ENCODE measurements at regions not wholly inside any gene's neighbourhood (a gene's known extent, or its start where the extent isn't known, plus 50 kb on each side); places are given as distances from the start of the nearest gene placed in this dataset.

- no peak for TF ChIP-seq CTCF (conservative IDR thresholded peaks at IDR 0.05; ENCODE audit: control insufficient read depth, insufficient read depth, low read depth, low read length)
- no peak for DNase-seq (ENCODE audit: low read depth)
- no peak overlapping the region for H3K4me3 ChIP-seq (ENCODE audit: control insufficient read depth, low read depth, low read length)
Measured at GRCh38 chr2:16275661-16276060, 335.3 kb downstream of the MYCN start.

- TF ChIP-seq CTCF (conservative IDR thresholded peaks at IDR 0.05; ENCODE audit: control insufficient read depth, insufficient read depth, low read depth, low read length), result no peak
- H3K4me3 ChIP-seq (ENCODE audit: control insufficient read depth, low read depth, low read length), result no peak overlapping the region
- DNase-seq (ENCODE audit: low read depth), result no peak
Measured at GRCh38 chr2:16275131-16275530, 334.8 kb downstream of the MYCN start.

GRCh38 chr2:16273111-16273510, 332.8 kb downstream of the MYCN start:
- no peak for TF ChIP-seq CTCF (conservative IDR thresholded peaks at IDR 0.05; ENCODE audit: control insufficient read depth, insufficient read depth, low read depth, low read length)

GRCh38 chr2:16272038-16272788, 331.9 kb downstream of the MYCN start:
- TF ChIP-seq CTCF (conservative IDR thresholded peaks at IDR 0.05; ENCODE audit: control insufficient read depth, insufficient read depth, low read depth, low read length), result no peak
- no peak overlapping the region for H3K4me3 ChIP-seq (ENCODE audit: control insufficient read depth, low read depth, low read length)
- DNase-seq (ENCODE audit: low read depth), result no peak

More at GRCh38 chr2:16273111-16273510, 332.8 kb downstream of the MYCN start:
- no peak overlapping the region for H3K4me3 ChIP-seq (ENCODE audit: control insufficient read depth, low read depth, low read length)
- no peak for DNase-seq (ENCODE audit: low read depth)

- DNase-seq (ENCODE audit: low read depth), result no peak
- TF ChIP-seq CTCF (conservative IDR thresholded peaks at IDR 0.05; ENCODE audit: control insufficient read depth, insufficient read depth, low read depth, low read length), result no peak
- H3K4me3 ChIP-seq (ENCODE audit: control insufficient read depth, low read depth, low read length), result no peak overlapping the region
Measured at GRCh38 chr2:16271231-16271896, 331.0 kb downstream of the MYCN start.

- no peak for DNase-seq (ENCODE audit: low read depth)
- no peak for TF ChIP-seq CTCF (conservative IDR thresholded peaks at IDR 0.05; ENCODE audit: control insufficient read depth, insufficient read depth, low read depth, low read length)
- H3K4me3 ChIP-seq (ENCODE audit: control insufficient read depth, low read depth, low read length), result no peak overlapping the region
Measured at GRCh38 chr2:16270441-16270840, 330.1 kb downstream of the MYCN start.
